AG04450 (cell line): ENCODE measurements at regions not wholly inside any gene's neighbourhood (a gene's known extent, or its start where the extent isn't known, plus 50 kb on each side); places are given as distances from the start of the nearest gene placed in this dataset.

Experiments
- CTCF ChIA-PET: fragments of 300-600, 350-600 bp; formaldehyde crosslinking; extraction: SDS; loops from one replicate; lab custom pipeline; 2022; ENCODE audit warnings: antibody characterized with exemption, inconsistent platforms; lab: Charles Lee
- POLR2A ChIA-PET: fragments of 350-600 bp; formaldehyde crosslinking; extraction: SDS; loops from one replicate; lab custom pipeline; 2021; ENCODE audit warnings: antibody characterized with exemption, inconsistent platforms; lab: Yijun Ruan, JAX
- DNase-seq: peaks from one replicate; pipeline ENCODE4 v3.0.0-alpha.2; 2011; ENCODE audit warnings: low read depth, low spot score
- H3K27ac ChIP-seq: one replicate; pipeline ENCODE4 v1.5.1; 2012; ENCODE audit warnings: low read depth, low read length, control low read depth
- H3K27me3 ChIP-seq: one replicate; pipeline ENCODE4 v1.6.0; 2012; ENCODE audit warnings: low read length; ENCODE audit not compliant: control insufficient read depth, insufficient read depth
- H3K4me3 ChIP-seq: 2 replicates; pipeline ENCODE4 v1.5.1; 2011; ENCODE audit warnings: mild to moderate bottlenecking, low read depth, low read length, control low read depth
- H3K9me3 ChIP-seq: 2 replicates; pipeline ENCODE4 v1.5.1; 2012; ENCODE audit warnings: low read length; ENCODE audit not compliant: control insufficient read depth, insufficient read depth
- CTCF ChIP-seq: IDR thresholded peaks from 2 replicates; pipeline ENCODE4 v1.5.1; 2011; ENCODE audit warnings: low read depth, low read length, control low read depth, inconsistent platforms

- ChIA-PET CTCF (no interaction called here), POLR2A (no interaction called here)
- no peak for DNase-seq
- TF ChIP-seq CTCF: no peak
- Histone ChIP-seq H3K9me3 (peaks cover 78% of the 10 kb centered on the region), H3K27ac (no peak overlapping the region), H3K4me3 (no peak overlapping the region), H3K27me3 (no peaks in the 10 kb centered on the region)
Observed at GRCh38 chr2:590214-591175, 86.7 kb downstream of the TMEM18 start.

GRCh38 chr2:589281-590130 is 87.7 kb downstream of the TMEM18 start:
- no peak overlapping the region for H3K27ac ChIP-seq
- no peaks in the 10 kb centered on the region for H3K27me3 ChIP-seq
- DNase-seq: no peak
- H3K9me3 ChIP-seq: peaks cover 78% of the 10 kb centered on the region
- H3K4me3 ChIP-seq: no peak overlapping the region
- no peak for TF ChIP-seq CTCF
- ChIA-PET CTCF (no interaction called here), POLR2A (no interaction called here)

GRCh38 chr2:588074-588645 is 89.0 kb downstream of the TMEM18 start:
- Histone ChIP-seq H3K27ac (no peak overlapping the region), H3K4me3 (no peak overlapping the region), H3K9me3 (peaks cover 72% of the 10 kb centered on the region), H3K27me3 (no peaks in the 10 kb centered on the region)
- CTCF ChIA-PET: no interaction called here
- POLR2A ChIA-PET: no interaction called here
- DNase-seq: no peak
- TF ChIP-seq CTCF: no peak

- CTCF ChIA-PET: no interaction called here
Observed at GRCh38 chr2:587087-587960, 89.9 kb downstream of the TMEM18 start.

More at GRCh38 chr2:587087-587960, 89.9 kb downstream of the TMEM18 start:
- Histone ChIP-seq H3K9me3 (peaks cover 74% of the 10 kb centered on the region), H3K4me3 (no peak overlapping the region), H3K27me3 (no peaks in the 10 kb centered on the region), H3K27ac (no peak overlapping the region)
- DNase-seq: no peak
- POLR2A ChIA-PET: no interaction called here
- TF ChIP-seq CTCF: no peak
